Vagina (tissue), 2 donors: ENCODE measurements at regions not wholly inside any gene's neighbourhood (a gene's known extent, or its start where the extent isn't known, plus 50 kb on each side); places are given as distances from the start of the nearest gene placed in this dataset.

ENCODE experiments used
- CTCF ChIP-seq, 3 experiments: fragments of 450-650 bp in 2 of 3; fragments of 200-600 bp in 1 of 3; sonication (generic) in 1 of 3; IDR thresholded peaks; one replicate each; pipeline ENCODE4 v1.5.1; 2017 to 2019; ENCODE audit warnings: antibody characterized with exemption in 3 of 3, mild to moderate bottlenecking in 2 of 3, moderate library complexity in 2 of 3
- POLR2A ChIP-seq, 2 donors: fragments of 450-650 bp; IDR thresholded peaks; one replicate each; pipeline ENCODE4 v1.6.1; 2017; ENCODE audit warnings: antibody characterized with exemption in 2 of 2, mild to moderate bottlenecking in 2 of 2, moderate library complexity in 2 of 2
- POLR2AphosphoS5 ChIP-seq, 2 donors: sonication (generic); formaldehyde crosslinking; IDR thresholded peaks; one replicate each; pipeline ENCODE4 v1.9.0; 2017; ENCODE audit warnings: antibody characterized with exemption in 2 of 2, mild to moderate bottlenecking in 2 of 2, low read depth in 1 of 2; ENCODE audit not compliant: insufficient read depth in 1 of 2

- TF ChIP-seq CTCF (IDR thresholded peaks at IDR 0.05), result no peak
- TF ChIP-seq POLR2A (IDR thresholded peaks at IDR 0.05), result no peak
- TF ChIP-seq POLR2AphosphoS5 (IDR thresholded peaks at IDR 0.05; ENCODE audit: insufficient read depth in 1 of 2, low read depth in 1 of 2), result no peak
Observed at GRCh38 chr1:118429856-118430255, 244.8 kb upstream of the SPAG17 start.
